Stimulated activated CD4-positive, alpha-beta T cell treated with anti-CD3 and anti-CD28 coated beads, Interleukin-4, amount 100 ng/mL, for 1 hour (primary cell): ENCODE measurements at regions not wholly inside any gene's neighbourhood (a gene's known extent, or its start where the extent isn't known, plus 50 kb on each side); places are given as distances from the start of the nearest gene placed in this dataset.

Experiments
- DNase-seq: peaks from one replicate; pipeline ENCODE4 v3.0.0-alpha.2; 2020

DNA sequence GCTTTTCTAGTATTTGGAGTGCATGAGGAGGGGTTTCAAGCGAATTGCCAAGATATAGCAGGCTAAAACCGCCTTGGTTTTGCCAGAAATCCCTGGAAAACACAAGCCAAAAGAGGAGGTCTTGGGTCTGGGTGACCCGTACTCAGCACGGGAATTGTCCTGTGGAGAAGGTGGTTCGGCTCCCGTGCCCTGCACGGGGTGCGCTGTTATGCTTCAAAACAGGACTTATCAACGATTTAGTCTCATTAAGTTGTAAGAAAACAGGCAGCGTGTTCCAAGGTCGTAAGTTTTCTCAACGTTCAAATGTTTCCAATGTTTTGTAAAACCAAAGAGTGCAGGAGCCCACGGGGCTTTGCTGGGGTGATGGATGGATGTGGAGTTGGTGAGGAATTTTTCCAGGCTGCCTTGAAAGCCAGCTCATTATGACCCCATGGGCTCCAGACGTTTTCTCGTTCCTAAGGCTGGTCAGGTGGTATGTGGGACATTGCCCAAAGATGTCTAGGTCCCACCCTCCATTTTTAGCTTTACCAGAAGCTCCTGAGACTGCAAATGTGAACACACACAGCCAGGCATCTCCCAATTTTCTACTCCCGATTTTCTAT, 75.4 kb upstream of the CLDN14 start:
- DNase-seq = no peak

DNA sequence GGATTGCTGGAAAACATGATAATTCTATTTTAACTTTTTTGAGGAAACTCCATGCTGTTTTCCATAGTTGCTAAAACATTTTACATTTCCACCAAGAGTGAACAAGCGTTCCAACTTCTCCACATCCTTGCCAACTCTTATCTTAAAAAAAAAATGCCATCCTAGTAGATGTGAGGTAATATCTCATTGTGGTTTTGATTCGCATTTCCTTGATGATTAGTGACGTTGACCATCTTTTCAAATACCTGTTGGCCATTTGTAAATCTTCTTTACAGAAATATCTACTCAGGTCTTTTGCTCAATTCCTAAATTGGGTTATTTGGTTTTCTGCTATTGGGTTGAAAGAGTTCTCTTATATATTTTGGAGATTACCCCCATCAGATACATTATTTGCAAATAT, 77.4 kb upstream of the CLDN14 start:
- no peak for DNase-seq

DNA sequence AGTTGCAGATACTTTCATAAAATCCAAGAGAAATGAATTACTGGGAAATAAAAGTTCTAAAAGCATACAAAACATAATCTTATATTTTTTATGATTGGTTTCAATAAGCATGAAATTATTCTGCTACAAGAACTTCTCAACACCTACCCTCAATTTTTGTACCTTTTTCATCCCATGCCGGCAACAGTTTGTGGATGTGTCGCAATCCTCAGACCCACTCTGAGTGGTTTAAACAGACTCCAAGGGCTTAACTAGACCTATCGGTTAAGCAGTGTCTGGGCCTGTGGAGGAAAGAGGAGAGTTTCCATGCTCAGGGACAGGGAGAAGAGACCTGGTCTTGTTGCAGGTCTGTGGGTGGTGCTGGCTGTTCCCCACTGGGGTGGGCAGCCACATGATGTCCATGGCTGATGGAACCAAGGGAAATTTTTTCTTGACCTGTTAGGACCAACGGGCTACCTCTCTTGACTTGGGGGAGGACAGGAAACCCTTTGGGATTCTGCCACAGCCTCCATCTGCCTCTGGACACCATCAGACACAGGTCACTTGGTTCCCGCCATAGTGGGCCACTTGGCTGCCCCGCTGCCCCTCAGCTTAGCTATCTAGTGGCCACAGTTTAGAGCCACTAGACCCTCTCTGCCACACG, 81.1 kb upstream of the CLDN14 start:
- no peak for DNase-seq

DNA sequence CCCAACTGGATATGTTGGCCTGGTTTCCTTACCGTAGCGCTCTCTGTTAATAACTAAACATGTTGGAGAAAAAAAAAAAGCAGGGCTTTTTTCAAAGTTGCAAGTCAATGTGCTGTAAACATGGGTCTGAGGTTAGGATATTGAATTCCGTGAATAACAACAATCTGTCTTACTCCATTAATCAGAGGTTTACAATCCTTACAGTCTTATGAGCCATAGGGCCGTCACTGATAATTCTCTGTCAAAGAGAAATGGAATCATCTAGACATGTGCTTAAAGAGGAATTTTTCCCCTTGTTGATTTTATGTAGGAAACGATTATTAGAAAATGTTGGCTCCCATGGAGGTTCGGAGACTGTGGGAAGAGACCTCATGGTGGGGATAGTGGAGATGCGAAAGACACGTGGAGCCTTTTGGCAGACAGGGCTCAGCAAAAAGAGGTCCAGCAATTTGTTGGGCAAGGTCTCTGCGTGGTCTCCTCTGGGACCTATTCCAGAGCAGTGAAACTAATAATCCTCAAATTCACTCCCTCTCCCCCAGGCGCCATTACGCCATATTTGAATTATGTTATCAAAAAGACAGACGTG, 83.5 kb upstream of the CLDN14 start:
- no peak for DNase-seq

DNA sequence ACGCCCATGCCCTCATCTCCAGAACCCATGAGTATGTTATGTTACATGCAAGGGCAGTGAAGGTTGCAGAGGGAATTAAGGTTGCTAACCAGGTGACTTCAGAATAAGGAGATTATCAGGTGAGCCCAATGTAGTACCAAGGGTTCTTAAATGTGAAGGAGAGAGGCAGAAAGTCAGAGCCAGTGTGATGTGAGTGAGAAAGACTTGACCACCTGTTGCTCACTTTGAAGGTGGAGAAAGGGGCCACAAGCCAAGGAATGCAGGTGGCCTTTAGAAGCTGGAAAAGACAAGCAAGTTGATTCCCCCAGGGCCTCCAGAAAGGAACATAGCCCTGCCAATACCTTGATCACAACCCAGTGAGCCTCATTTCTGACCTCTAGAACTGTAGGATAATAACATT, 84.7 kb upstream of the CLDN14 start:
- no peak for DNase-seq

DNA sequence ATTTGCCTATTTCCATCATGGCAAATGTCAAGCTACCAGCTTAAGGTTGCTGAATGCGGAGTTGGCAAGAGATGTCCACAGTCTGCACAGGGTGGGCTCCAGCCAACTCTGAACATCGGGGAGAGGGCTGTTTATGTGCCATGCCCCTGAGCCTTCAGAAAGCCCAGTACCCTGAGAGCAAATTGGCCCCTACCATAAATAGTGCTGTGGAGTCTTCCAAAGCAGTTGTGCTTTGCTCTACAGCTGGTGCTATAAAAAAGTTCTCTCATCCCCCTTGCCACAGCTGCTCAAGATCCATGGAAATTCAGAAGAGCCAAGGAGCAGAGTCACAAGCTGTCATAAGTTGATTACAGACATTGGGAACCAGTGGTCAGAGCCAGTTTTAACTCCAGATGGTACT, 85.6 kb upstream of the CLDN14 start:
- no peak for DNase-seq

DNA sequence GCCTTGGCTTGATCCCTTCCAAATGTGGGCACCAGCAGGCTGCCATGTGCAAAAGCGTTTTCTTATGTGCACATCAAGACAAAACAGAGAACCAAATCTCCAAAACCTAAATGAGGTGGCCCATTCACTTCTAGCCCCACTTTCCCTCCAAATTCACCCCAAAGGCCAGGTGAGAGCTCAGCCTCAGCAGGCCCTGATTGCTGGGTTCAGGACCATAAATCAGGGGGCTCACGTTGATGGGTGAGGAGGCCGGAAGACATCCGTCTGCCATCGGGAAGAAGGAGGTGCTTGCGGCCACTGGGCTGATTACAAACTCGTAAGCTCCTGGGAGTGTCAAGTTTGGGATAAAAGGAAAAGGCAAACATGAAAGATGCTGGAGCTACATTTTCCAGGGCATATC, 86.7 kb upstream of the CLDN14 start:
- no peak for DNase-seq

DNA sequence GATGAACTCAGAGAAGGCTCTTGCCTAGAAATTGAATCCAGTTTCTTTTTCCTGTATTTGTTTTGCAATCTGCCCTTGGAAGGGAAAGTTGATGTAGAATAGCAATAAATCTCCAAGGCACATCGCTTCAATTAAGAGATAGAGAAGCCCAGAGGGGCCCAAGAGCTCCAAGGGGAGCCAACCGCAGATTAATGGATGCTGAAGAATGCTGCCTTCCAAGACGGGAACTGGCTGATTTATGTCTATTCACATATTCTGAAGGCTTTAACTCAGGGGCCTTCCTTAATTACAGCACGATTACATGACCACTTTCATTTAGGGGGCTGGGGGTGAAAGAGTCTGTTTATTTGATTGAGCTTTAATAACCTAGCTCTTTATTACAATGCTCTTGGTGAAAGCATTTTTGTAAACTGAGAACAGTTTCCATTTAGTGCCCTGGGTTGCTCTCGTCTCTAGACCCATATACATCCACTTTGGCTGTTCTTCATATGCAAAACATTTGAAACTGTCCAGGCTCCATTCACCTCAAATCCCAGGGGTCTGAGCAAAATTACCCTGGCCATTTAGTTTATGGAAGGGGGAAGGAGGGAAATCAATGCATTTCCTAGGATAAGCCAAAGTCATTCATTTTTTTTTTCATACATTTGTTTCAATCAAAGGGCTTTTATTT, 87.4 kb upstream of the CLDN14 start:
- DNase-seq = no peak

DNA sequence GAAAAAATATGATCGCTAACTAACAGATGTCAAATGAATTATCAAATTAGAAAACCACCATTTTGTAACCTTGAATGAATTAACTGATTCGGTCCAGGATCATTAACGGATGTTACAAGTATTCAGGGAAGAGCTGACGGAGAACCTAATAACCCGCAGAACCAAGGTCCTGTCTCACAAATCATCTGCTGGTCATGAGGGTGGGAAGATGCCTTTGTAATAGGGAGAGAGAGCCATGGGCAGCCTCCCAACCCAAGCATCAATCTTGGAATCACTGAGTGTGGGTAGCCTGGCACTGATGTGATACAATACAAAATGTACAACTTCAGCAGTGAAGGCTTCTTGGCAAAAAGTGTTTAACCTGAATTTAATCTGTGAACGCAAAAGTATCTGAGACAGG, 89.6 kb upstream of the CLDN14 start:
- no peak for DNase-seq

DNA sequence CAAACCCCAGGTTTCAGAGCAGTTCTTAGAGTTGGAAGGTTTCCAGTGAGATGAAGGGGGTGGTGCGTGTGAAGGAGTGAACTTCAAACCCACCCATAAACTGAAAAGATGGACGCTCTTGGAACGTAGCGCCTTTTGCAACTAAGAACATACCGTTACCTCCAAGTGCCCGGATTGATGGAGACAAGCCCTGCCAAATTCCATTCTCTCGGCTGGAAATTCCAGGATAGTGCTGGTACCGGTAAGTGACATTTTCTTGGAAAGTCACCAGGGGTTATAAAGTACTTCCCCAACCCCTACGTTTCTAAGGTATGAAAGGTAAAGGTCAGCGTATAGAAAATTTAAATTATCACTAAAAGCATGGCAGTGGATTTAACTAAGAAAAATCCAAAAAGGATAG, 91.6 kb upstream of the CLDN14 start:
- no peak for DNase-seq

DNA sequence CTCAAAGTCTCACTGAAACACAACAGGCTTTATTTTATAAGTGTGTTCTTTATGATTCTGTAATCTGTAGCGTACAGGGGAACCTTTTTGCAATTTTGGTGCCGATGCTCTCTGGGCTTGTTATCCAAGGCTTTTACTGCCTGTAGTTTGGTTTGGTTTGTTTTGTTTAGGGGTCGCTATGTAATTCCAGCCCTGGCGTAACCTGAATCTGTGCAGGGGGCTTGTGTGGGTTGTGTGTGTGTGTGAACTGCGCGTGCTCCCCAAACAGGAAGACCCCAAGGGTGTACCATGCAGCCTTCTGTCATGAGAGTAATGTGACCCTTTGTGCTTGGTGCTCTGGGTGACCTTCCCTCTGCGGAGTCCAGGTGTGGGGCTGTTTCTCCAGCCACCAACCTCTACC, 92.1 kb upstream of the CLDN14 start:
- DNase-seq = no peak

DNA sequence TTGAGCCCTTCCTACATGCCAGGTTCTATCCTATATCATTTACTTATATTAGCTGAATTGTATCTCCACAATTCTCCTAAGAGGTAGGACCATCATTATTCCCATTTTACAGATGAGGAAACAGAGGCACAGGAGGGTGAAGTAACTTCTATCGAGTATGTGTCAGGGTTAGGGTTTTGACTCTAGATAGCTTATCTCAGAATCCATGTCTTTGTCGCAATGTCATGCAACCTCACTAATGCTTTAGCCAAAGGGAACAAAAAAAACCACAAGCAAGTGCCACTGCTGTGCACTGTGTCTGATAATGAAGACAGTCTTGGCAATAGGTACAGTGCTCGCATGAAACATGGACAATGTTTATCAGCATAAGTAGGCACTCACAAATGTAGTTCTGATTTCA, 95.4 kb upstream of the CLDN14 start:
- DNase-seq = no peak

DNA sequence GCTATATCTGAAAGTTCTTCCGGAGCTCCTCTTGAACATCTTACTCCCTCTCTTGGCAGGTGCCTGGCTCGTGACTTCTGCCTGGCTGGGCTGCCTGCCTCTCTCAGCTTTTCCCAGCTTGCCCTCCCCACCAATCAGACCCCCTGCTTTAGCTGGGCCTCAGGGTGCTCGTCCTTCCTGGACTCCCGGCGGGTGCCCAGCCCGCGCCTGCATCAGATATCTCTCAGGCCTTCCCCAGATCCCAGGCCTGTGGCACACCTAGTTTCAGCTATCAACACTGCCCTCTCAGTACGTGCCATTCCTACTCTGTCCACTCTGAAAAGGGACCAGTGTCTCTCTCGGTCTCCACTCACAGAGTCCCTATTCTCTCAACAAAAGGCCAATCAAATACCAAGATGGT, 96.5 kb upstream of the CLDN14 start:
- no peak for DNase-seq

DNA sequence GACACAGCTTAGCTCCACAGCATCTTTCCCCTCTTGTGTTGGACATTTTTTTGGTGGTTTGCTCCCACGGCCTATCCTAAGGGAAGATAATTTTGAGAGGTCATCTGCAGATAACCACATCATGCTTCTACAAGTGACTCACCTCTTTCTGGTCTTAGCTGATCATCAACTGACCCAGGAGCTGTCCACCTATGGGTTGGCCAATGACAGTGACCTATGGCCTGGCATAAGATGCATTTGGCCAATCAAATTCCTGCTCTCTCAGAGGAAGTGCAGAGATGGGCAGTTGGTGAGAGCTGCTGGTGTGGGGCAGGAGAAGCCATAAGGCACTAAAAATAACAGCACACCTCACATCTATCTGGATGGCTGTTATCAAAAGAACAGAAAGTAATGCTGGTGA, 100.0 kb upstream of the CLDN14 start:
- DNase-seq = no peak

DNA sequence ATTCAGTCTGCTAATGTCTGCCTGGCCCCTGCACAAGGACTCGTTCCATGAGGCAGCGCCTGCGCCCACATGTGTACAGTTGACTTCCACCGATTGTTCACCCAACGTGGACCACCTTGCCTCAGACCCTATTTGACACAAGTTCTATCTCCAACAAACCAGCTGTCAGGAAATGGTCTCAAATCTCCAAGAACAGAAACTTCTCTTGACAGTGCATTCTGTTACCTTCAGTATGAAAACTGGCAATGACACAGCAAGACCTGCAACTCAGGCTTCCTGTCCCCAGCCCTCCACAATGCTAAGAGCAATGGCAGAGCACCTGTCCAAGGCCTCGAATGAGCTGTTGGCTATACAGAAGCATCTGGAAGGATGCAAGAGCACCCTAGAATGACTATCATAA, 102.3 kb upstream of the CLDN14 start:
- DNase-seq = no peak

DNA sequence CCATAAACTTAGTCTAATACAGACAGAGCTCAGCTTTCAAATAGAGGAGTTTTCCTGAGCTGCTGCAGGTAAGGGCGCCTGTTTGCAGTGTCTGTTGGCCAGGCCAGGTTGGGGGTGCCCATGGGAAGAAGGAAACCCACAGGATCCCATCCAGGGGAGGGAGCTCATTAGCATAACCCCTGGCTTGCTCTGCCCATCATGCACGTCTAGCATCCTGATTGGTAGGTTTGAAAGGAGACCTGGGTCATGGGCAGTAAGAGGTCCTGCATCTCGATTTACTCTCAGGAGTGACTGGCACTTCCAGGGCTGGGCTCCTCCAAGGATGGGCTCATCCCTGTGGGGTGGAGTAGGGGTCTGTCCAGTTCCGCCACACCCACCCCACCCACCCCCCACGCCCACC, 103.7 kb upstream of the CLDN14 start:
- DNase-seq = no peak

DNA sequence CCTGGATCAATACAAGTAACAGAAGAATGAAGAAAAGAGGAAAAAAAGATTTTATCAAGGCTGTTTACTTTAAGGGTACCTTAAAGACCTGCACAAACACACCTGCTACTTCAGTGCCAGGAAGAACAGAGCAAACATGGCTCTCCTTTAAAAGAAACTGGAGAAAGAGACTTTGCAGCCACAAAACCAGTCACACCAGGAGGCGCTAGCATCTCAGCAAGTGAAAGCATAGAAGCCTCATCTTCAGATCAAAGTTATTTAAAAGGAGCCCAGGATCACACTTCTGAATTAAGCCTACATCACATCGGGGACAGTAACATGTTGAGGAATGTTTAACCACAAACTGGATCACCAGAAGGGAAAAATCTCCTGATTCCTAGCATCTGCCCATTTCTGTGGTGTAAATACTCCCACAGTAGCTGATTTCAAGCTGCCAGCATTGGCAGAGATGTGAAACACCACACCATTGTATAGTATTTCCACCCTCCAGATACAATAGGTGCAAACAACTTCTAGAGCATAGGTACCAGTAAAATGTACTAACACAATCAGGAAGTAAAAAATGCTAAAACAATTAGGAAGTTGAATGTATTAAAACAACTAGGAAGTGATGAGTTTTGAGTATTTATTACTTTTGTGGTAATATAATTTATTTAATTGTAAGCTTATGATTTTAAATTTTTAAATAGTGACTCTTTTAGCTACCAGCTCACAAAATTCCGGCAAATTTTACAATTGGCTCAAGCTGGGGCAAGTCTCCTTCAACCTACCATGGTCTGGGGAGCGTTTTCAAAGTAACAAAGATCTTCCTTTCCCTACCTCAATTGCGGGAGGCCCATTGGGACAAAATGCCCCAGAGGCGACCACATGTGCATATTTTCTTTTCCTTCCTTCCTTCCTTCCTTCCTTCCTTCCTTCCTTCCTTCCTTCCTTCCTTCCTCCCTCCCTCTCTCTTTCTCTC, 105.3 kb upstream of the CLDN14 start:
- DNase-seq = no peak

DNA sequence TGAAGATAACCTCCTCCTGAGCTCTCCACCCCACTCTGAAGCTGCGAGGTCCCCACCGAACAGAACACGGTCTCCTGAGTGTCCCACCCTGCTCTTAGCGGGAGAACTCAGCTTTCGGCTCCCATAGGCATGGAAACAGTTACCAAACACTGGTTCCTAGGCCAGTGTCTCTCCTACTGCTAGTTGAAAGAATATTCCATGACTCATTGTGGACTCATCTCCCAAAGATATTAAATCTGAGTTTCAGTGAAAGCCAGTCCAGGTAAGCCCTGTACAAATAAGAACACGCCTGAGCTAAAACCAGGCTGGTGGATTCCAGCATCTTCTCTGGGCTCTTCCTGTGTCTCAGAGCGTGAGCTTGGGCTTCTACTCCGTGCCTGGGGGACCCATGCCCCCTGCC, 107.5 kb upstream of the CLDN14 start:
- DNase-seq = no peak

DNA sequence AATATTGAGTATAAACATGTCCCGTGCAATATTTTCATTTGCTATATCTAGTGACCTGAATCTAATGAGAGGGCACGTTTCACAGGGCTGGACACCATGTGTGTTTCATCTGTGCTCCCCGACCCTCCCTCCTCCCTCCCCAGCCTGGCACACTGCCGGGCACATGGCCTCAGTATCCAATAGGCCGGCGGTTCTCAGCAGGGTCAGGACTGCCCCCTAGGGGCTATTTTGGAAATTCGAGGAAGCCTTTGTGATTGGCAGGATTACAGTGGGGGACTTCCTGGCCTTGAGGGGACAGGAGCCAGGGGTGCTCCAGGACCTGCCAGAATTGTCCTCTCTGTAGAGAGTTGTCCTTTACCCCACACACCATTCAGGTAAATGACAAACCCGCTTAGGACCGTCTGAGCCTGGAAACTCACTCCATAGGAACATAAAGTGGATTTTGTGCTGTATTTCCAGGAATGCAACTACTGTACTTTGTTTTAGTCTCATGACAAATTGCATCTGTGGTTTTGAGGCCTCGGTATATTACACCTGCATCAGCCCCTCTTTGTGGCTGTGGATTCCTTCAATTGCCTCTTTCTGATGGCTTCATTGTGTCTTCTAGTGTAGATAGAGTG, 109.5 kb upstream of the SIM2 start:
- no peak for DNase-seq

DNA sequence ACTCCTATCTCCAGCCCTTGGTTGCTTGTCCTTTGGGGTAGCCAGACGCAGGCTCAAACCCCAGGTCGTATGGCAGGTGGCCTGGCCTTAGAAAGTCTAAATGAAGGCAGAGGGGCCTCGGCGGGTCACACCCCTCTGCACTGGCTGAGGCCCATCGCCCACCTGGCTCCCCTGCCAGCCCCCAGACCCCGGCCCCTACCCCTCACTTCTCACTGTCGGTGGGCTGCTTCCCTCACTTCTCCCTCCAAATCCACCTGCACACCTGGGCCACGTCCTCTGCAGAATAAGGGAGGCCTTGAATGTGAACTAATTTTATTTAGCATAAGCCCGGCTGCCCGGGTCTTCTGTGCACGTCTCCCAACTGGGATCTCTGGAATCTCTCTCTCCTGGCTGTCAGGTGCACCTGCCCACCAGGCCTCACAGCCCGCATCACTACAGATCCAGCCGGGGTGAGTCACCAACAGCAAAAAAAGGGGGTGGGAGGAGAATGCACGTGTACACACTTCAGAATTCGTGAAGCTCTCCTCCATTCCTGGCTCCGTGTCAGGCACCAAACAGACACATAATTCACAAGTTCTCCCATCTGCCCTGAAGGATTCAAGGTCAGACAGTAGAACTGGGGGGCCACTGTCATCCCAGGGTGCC, 107.5 kb upstream of the SIM2 start:
- no peak for DNase-seq

DNA sequence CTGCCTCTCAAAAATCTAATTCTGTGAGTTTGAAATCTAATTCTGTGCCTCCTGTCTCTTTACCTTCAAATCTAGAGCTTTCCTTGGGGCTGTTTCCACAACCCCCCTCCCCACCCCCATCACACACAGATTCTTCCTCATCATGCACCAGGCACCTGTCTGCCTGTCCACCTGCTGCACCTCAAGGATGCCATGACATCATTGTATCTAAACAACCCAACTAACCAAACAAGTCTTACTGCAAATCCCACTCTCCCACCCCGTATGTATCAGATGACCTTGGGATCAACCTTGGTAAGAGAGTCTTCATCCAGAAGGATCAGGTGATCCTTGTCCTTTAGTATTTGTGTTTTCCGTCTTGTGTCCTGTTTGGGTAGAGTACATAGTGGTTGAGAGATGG, 102.7 kb upstream of the SIM2 start:
- DNase-seq = no peak

DNA sequence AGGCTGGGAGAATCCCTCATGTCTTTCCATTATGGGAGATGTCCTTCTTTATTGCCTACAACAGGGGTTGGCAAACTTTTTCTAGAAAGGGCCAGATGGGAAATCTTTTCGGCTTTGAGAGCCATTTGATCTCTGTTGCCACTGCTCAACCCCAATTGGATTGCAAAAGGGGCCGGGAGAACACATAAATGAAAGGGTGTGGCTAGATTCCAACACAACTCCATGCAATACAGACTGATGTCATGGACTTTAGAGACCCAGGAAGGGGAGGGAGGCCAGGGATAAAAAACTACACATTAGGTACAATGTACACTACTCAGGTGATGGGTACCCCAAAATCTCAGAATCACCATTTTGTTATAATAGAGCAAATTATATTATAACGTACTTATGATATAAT, 97.6 kb upstream of the SIM2 start:
- no peak for DNase-seq
